ENCODE measurements at regions not wholly inside any gene's neighbourhood (a gene's known extent, or its start where the extent isn't known, plus 50 kb on each side); places are given as distances from the start of the nearest gene placed in this dataset.

DNA sequence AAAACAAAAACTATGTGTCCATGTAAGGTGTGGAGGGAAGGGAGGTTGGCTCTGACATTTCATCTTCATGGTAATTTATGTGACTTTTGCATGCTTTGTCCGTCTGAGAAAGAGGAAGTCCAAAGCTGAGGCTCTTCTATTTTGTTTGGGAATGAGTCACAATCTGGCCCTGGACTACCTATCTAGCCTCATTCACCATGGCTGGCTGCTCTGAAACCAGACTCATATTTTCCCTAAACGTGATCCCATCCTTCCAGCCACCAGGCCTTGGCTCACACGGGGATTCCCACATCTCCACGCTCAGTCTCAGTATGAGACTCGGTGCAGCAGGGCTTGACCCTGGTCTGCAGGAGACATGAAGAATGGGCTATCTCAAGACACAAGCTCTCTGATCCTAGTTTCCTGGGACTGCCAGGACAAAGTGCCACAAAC, 672.8 kb downstream of the ACTL7B start:
- DNase-seq (ENCODE audit: low read depth): peak; percentile 51
- no peak for TF ChIP-seq MYC (IDR thresholded peaks at IDR 0.05; ENCODE audit: low read depth, low read length)
- TF ChIP-seq, protein P1, sequence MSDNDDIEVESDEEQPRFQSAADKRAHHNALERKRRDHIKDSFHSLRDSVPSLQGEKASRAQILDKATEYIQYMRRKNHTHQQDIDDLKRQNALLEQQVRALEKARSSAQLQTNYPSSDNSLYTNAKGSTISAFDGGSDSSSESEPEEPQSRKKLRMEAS (IDR thresholded peaks at IDR 0.05; ENCODE audit: low read depth, low read length): no peak
- TF ChIP-seq POLR2A (IDR thresholded peaks at IDR 0.05; ENCODE audit: extremely low read depth, insufficient read length): no peak
- TF ChIP-seq, protein P2, sequence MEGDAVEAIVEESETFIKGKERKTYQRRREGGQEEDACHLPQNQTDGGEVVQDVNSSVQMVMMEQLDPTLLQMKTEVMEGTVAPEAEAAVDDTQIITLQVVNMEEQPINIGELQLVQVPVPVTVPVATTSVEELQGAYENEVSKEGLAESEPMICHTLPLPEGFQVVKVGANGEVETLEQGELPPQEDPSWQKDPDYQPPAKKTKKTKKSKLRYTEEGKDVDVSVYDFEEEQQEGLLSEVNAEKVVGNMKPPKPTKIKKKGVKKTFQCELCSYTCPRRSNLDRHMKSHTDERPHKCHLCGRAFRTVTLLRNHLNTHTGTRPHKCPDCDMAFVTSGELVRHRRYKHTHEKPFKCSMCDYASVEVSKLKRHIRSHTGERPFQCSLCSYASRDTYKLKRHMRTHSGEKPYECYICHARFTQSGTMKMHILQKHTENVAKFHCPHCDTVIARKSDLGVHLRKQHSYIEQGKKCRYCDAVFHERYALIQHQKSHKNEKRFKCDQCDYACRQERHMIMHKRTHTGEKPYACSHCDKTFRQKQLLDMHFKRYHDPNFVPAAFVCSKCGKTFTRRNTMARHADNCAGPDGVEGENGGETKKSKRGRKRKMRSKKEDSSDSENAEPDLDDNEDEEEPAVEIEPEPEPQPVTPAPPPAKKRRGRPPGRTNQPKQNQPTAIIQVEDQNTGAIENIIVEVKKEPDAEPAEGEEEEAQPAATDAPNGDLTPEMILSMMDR (IDR thresholded peaks at IDR 0.05; ENCODE audit: low read depth, low read length): no peak
- H3K4me3 ChIP-seq (ENCODE audit: low read depth, low read length): no peak overlapping the region

DNA sequence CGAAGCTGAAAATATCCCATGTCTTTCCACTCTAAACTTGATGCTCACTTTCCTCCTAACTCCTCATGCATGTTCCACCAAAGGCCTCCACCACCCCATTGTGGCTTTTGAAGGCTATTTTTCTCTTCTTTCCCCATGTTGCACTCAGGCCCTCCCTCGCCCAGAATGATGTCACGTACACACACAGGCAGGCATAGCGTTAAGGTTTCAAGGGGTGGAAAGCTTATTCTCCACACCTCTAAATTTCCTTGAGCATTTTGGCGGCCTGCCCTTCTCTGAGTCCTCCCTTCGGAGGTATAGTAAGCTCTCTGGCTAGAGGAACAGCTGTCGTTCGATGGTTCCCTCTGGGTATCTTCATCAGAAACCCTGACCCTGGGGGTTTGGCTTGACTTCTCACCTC, 673.5 kb downstream of the ACTL7B start:
- TF ChIP-seq, protein P2 (IDR thresholded peaks at IDR 0.05; ENCODE audit: low read depth, low read length): no peak
- TF ChIP-seq POLR2A (IDR thresholded peaks at IDR 0.05; ENCODE audit: extremely low read depth, insufficient read length) (no peak), MYC (IDR thresholded peaks at IDR 0.05; ENCODE audit: low read depth, low read length) (no peak)
- TF ChIP-seq, protein P1 (IDR thresholded peaks at IDR 0.05; ENCODE audit: low read depth, low read length): no peak
- no peak overlapping the region for H3K4me3 ChIP-seq (ENCODE audit: low read depth, low read length)
- DNase-seq (ENCODE audit: low read depth): no peak

GRCh38 chr9:108181441-108181840, 674.3 kb downstream of the ACTL7B start:
- DNase-seq (ENCODE audit: low read depth): no peak
- TF ChIP-seq, protein P1 (IDR thresholded peaks at IDR 0.05; ENCODE audit: low read depth, low read length): no peak
- no peak for TF ChIP-seq POLR2A (IDR thresholded peaks at IDR 0.05; ENCODE audit: extremely low read depth, insufficient read length)
- TF ChIP-seq, protein P2 (IDR thresholded peaks at IDR 0.05; ENCODE audit: low read depth, low read length): no peak
- no peak overlapping the region for H3K4me3 ChIP-seq (ENCODE audit: low read depth, low read length)

- H3K4me3 ChIP-seq (ENCODE audit: low read depth, low read length): no peak overlapping the region
- DNase-seq (ENCODE audit: low read depth): no peak
- TF ChIP-seq, protein P1 (IDR thresholded peaks at IDR 0.05; ENCODE audit: low read depth, low read length): no peak
- no peak for TF ChIP-seq MYC (IDR thresholded peaks at IDR 0.05; ENCODE audit: low read depth, low read length)
- no peak for TF ChIP-seq POLR2A (IDR thresholded peaks at IDR 0.05; ENCODE audit: extremely low read depth, insufficient read length)
- TF ChIP-seq, protein P2 (IDR thresholded peaks at IDR 0.05; ENCODE audit: low read depth, low read length): no peak
Measured at GRCh38 chr9:108180541-108180940, 675.2 kb downstream of the ACTL7B start.

DNA sequence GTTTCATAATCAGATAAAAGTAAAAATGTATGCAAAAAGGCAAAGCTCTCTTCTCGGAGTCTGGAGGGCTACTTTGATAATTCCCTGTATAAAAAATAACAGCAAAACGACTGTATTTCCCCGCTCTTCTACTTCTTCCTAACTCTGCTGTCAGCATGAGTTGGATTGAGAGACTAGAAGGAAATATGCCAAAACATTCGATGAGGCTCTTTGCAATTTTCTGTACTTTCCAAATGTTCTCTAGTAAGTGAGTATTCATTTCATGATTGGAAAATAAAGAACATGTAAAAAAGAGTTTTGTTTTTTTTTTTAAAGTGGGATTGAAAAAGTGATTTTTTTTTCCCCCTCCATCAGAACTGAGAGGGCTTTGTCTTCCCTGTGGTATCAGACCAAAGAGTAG, 677.5 kb downstream of the ACTL7B start:
- TF ChIP-seq MYC (IDR thresholded peaks at IDR 0.05; ENCODE audit: low read depth, low read length): no peak
- TF ChIP-seq, protein P2 (IDR thresholded peaks at IDR 0.05; ENCODE audit: low read depth, low read length): no peak
- TF ChIP-seq, protein P1 (IDR thresholded peaks at IDR 0.05; ENCODE audit: low read depth, low read length): no peak
- no peak for TF ChIP-seq POLR2A (IDR thresholded peaks at IDR 0.05; ENCODE audit: extremely low read depth, insufficient read length)
- no peak overlapping the region for H3K4me3 ChIP-seq (ENCODE audit: low read depth, low read length)
- no peak for DNase-seq (ENCODE audit: low read depth)
